B cell (primary cell): ENCODE measurements at regions not wholly inside any gene's neighbourhood (a gene's known extent, or its start where the extent isn't known, plus 50 kb on each side); places are given as distances from the start of the nearest gene placed in this dataset.

ENCODE experiments used
- EZH2 ChIP-seq: IDR thresholded peaks from 2 replicates; pipeline ENCODE4 v1.6.1; 2012; ENCODE audit warnings: borderline replicate concordance, low read depth, mild to moderate bottlenecking, moderate library complexity, low read length; ENCODE audit not compliant: insufficient read depth, poor library complexity, severe bottlenecking
- TF ChIP-seq, protein P1 (sequence below): fragments of 200-600 bp; IDR thresholded peaks from one replicate; pipeline ENCODE4 v1.8.0; 2022; ENCODE audit warnings: antibody characterized with exemption, mild to moderate bottlenecking

- TF ChIP-seq, protein P1, sequence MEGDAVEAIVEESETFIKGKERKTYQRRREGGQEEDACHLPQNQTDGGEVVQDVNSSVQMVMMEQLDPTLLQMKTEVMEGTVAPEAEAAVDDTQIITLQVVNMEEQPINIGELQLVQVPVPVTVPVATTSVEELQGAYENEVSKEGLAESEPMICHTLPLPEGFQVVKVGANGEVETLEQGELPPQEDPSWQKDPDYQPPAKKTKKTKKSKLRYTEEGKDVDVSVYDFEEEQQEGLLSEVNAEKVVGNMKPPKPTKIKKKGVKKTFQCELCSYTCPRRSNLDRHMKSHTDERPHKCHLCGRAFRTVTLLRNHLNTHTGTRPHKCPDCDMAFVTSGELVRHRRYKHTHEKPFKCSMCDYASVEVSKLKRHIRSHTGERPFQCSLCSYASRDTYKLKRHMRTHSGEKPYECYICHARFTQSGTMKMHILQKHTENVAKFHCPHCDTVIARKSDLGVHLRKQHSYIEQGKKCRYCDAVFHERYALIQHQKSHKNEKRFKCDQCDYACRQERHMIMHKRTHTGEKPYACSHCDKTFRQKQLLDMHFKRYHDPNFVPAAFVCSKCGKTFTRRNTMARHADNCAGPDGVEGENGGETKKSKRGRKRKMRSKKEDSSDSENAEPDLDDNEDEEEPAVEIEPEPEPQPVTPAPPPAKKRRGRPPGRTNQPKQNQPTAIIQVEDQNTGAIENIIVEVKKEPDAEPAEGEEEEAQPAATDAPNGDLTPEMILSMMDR: no peak
- no peak for TF ChIP-seq EZH2
These were observed 52.4 kb upstream of the SLC1A4 start for GRCh38 chr2:64936809-64937208.
